OCI-LY3 (cell line): ENCODE measurements at regions not wholly inside any gene's neighbourhood (a gene's known extent, or its start where the extent isn't known, plus 50 kb on each side); places are given as distances from the start of the nearest gene placed in this dataset.

Experiments
- H2AFZ ChIP-seq: fragments of 200-600, 300-600 bp; shearing (Covaris generic); 2 replicates; pipeline ENCODE4 v1.6.0; 2014; ENCODE audit warnings: antibody characterized with exemption, low read depth, low read length
- H3K27ac ChIP-seq: fragments of 200-600, 300-600 bp; sonication (generic); 2 replicates; pipeline ENCODE4 v1.5.1; 2014; ENCODE audit warnings: mild to moderate bottlenecking, low read length, moderate library complexity, mixed read lengths
- H3K27me3 ChIP-seq: fragments of 200-600, 300-600 bp; sonication (generic); 2 replicates; pipeline ENCODE4 v1.6.1; 2014; ENCODE audit warnings: low read depth, low read length, mixed read lengths
- H3K36me3 ChIP-seq: fragments of 200-600, 300-600 bp; sonication (generic); replicated peaks from 2 replicates; pipeline ENCODE3; 2014; ENCODE audit warnings: low read depth, low read length, mixed read lengths
- H3K4me1 ChIP-seq: fragments of 300-600, 200-600 bp; sonication (generic); 2 replicates; pipeline ENCODE4 v1.6.1; 2014; ENCODE audit warnings: low read length, mixed read lengths
- H3K4me2 ChIP-seq: fragments of 200-600, 300-600 bp; sonication (generic); 2 replicates; pipeline ENCODE4 v1.6.1; 2014; ENCODE audit warnings: low read length, mixed read lengths
- H3K4me3 ChIP-seq: fragments of 300-600, 200-600 bp; sonication (generic); 2 replicates; pipeline ENCODE4 v1.5.1; 2014; ENCODE audit warnings: antibody characterized with exemption, mild to moderate bottlenecking, low read length, moderate library complexity
- H3K79me2 ChIP-seq: fragments of 300-600, 200-600 bp; shearing (Covaris generic); 2 replicates; pipeline ENCODE4 v1.6.1; 2014; ENCODE audit warnings: mild to moderate bottlenecking, low read length, mixed read lengths
- H3K9ac ChIP-seq: fragments of 300-600, 200-600 bp; shearing (Covaris generic); 2 replicates; pipeline ENCODE4 v1.6.0; 2014; ENCODE audit warnings: mild to moderate bottlenecking, low read length, moderate library complexity
- H3K9me3 ChIP-seq: fragments of 200-600, 300-600 bp; shearing (Covaris generic); 2 replicates; pipeline ENCODE4 v1.6.1; 2014; ENCODE audit warnings: low read length, mixed read lengths; ENCODE audit not compliant: insufficient read depth
- H4K20me1 ChIP-seq: fragments of 200-600, 300-600 bp; sonication (generic); 2 replicates; pipeline ENCODE4 v1.6.1; 2016; ENCODE audit warnings: low read length, mixed read lengths; ENCODE audit not compliant: insufficient read depth
- EZH2phosphoT487 ChIP-seq: fragments of 200-600 bp; shearing (Covaris generic); IDR thresholded peaks from 2 replicates; pipeline ENCODE4 v1.6.1; 2018; ENCODE audit warnings: antibody characterized with exemption, mixed run types, low read depth
- TF ChIP-seq, protein P1 (sequence below): fragments of 200-600, 300-600 bp; sonication (generic); IDR thresholded peaks from 2 replicates; pipeline ENCODE4 v1.5.1; 2014; ENCODE audit warnings: antibody characterized with exemption, low read length, low read depth

DNA sequence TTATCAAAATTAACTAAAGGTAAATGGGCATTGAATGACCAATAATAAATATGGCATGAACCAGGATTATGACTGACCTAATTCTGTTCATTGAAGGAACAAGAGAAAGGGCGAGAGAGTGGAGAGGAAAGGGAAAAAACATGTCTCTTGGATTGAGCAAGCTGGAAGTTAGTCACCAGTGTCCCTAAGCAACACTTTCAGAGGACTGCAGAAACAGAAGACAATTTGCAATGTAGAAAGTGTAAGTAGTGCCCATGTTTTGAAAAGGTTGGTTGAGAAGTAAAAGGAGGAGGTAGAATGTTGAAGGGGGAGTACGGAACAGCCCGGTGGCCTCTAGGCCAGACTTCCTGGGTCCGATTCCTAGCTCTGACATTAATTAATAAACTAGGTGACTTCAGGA, 94.6 kb downstream of the FAS start:
- Histone ChIP-seq H3K9ac (no peak overlapping the region), H3K9me3 (no peaks in the 10 kb centered on the region), H3K79me2 (no peaks in the 10 kb centered on the region), H3K27me3 (no peaks in the 10 kb centered on the region), H3K27ac (no peak overlapping the region), H2AFZ (no peak overlapping the region), H3K4me1 (peaks cover 49% of the 10 kb centered on the region), H3K36me3 (no peaks in the 10 kb centered on the region), H3K4me3 (no peak overlapping the region), H3K4me2 (no peak overlapping the region), H4K20me1 (no peaks in the 10 kb centered on the region)
- TF ChIP-seq, protein P1, sequence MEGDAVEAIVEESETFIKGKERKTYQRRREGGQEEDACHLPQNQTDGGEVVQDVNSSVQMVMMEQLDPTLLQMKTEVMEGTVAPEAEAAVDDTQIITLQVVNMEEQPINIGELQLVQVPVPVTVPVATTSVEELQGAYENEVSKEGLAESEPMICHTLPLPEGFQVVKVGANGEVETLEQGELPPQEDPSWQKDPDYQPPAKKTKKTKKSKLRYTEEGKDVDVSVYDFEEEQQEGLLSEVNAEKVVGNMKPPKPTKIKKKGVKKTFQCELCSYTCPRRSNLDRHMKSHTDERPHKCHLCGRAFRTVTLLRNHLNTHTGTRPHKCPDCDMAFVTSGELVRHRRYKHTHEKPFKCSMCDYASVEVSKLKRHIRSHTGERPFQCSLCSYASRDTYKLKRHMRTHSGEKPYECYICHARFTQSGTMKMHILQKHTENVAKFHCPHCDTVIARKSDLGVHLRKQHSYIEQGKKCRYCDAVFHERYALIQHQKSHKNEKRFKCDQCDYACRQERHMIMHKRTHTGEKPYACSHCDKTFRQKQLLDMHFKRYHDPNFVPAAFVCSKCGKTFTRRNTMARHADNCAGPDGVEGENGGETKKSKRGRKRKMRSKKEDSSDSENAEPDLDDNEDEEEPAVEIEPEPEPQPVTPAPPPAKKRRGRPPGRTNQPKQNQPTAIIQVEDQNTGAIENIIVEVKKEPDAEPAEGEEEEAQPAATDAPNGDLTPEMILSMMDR, result no peak
- TF ChIP-seq EZH2phosphoT487, result no peak

DNA sequence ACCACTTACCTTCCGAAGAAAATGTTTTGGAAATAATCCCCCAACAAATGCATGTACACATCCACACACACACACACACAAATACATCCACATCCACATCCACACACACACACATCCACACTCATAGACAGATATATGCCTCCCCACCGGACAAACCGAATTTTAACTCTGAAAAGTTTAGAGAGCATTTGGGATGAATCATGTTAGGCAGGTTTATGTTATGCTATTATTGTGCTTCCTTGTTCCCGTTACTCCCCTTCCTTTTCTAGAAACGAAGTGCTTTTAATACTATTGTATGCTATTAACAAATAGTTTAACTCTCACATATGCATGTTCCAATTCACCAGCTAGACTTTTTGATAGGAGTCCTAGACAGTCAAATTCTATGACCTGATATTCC, 91.5 kb downstream of the FAS start:
- Histone ChIP-seq H3K4me2 (no peak overlapping the region), H3K4me3 (no peak overlapping the region), H3K27me3 (no peaks in the 10 kb centered on the region), H3K27ac (no peak overlapping the region), H3K9ac (no peak overlapping the region), H2AFZ (no peak overlapping the region), H3K79me2 (no peaks in the 10 kb centered on the region), H3K36me3 (no peaks in the 10 kb centered on the region), H3K9me3 (no peaks in the 10 kb centered on the region), H3K4me1 (peaks cover 35% of the 10 kb centered on the region), H4K20me1 (no peaks in the 10 kb centered on the region)
- TF ChIP-seq, protein P1, result no peak
- no peak for TF ChIP-seq EZH2phosphoT487

DNA sequence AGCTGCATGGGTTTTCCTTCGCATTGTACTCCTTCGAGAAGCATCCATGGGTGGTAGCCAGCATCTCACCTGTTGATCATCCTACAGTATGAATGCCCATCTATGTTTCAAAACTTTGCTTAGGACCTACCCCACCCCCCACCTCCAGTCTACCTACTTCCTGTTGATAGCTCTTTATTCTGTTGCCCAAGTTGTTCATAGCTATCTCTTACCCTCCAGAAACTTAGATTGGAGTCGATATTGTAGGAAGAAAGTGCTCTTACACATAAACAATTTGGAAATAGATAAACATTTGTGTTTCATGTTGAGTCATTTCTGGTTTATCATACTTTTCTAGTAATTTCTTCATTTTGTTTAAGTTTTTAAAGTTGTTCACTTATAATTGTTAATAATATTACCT, 90.1 kb downstream of the FAS start:
- H4K20me1 ChIP-seq, result no peaks in the 10 kb centered on the region
- H3K79me2 ChIP-seq, result no peaks in the 10 kb centered on the region
- H3K4me1 ChIP-seq, result peaks cover 26% of the 10 kb centered on the region
- H3K9me3 ChIP-seq, result no peaks in the 10 kb centered on the region
- H3K27me3 ChIP-seq, result no peaks in the 10 kb centered on the region
- H3K4me2 ChIP-seq, result no peak overlapping the region
- H3K27ac ChIP-seq, result no peak overlapping the region
- H2AFZ ChIP-seq, result no peak overlapping the region
- no peak for TF ChIP-seq EZH2phosphoT487
- TF ChIP-seq, protein P1, result no peak
- no peak overlapping the region for H3K4me3 ChIP-seq
- H3K36me3 ChIP-seq, result no peaks in the 10 kb centered on the region
- H3K9ac ChIP-seq, result no peak overlapping the region

DNA sequence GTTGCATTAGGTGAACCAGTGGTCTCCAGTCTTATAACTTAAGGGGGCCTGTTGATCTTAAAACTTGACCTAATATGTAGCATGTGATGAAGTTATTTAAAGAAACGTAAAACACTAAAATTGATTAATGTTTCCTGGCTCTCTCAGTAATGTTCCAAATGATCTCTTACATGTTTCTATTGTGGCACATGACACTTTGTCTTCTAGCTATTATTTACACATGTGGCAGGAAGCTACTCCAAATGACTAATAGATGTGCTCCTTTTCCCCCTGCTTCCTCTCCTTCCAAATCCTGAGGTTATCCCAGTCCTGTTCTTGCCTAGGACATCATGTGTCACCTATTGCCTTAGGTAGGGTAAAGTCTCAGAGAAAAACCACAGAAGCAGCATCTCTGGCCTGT, 89.4 kb downstream of the FAS start:
- H3K36me3 ChIP-seq, result no peaks in the 10 kb centered on the region
- no peaks in the 10 kb centered on the region for H3K79me2 ChIP-seq
- H3K4me2 ChIP-seq, result no peak overlapping the region
- no peaks in the 10 kb centered on the region for H4K20me1 ChIP-seq
- no peaks in the 10 kb centered on the region for H3K9me3 ChIP-seq
- H3K9ac ChIP-seq, result no peak overlapping the region
- no peak overlapping the region for H2AFZ ChIP-seq
- no peaks in the 10 kb centered on the region for H3K27me3 ChIP-seq
- no peak for TF ChIP-seq EZH2phosphoT487
- TF ChIP-seq, protein P1, result no peak
- no peak overlapping the region for H3K4me3 ChIP-seq
- H3K27ac ChIP-seq, result no peak overlapping the region
- H3K4me1 ChIP-seq, result peaks cover 19% of the 10 kb centered on the region
